IMR-90 (cell line): ENCODE measurements at regions not wholly inside any gene's neighbourhood (a gene's known extent, or its start where the extent isn't known, plus 50 kb on each side); places are given as distances from the start of the nearest gene placed in this dataset.

Experiments used
- ATAC-seq: fragments of 200-7000 bp; cut with Tn5 transposase; 2 replicates; pipeline ENCODE4 v1.9.1; 2020; ENCODE audit warnings: low read depth, mild to moderate bottlenecking, moderate library complexity
- BruUV-seq: library from RNA; stranded (reverse); fragments of 400-500 nt; replicated peaks from 2 replicates; lab custom pipeline; 2021; lab: Mats Ljungman, UMichigan
- CTCF ChIA-PET: fragments of 300-600 bp; formaldehyde crosslinking; extraction: SDS; loops from one replicate; lab custom pipeline; 2021; ENCODE audit warnings: antibody characterized with exemption; lab: Yijun Ruan, JAX
- POLR2A ChIA-PET: fragments of 300-600 bp; sonication (Branson Sonifier 250); formaldehyde crosslinking; loops from one replicate; lab custom pipeline; 2022; ENCODE audit warnings: antibody characterized with exemption; ENCODE audit not compliant: unreplicated experiment; lab: Charles Lee
- DNase-seq: peaks from one replicate; pipeline ENCODE4 v3.0.0; 2013
- H2AFZ ChIP-seq: replicated peaks from 2 replicates; pipeline ENCODE3; 2013; ENCODE audit warnings: low read length, mild to moderate bottlenecking; ENCODE audit not compliant: poor library complexity
- H2AK5ac ChIP-seq: 2 replicates; pipeline ENCODE4 v1.6.1; 2013; ENCODE audit warnings: low read depth, low read length, inconsistent platforms
- H2AK9ac ChIP-seq: replicated peaks from 2 replicates; pipeline ENCODE3; 2013; ENCODE audit warnings: mild to moderate bottlenecking, low read depth, low read length, moderate library complexity; ENCODE audit not compliant: poor library complexity
- H2BK120ac ChIP-seq: 2 replicates; pipeline ENCODE4 v1.6.1; 2013; ENCODE audit warnings: low read depth, low read length, inconsistent platforms
- H2BK15ac ChIP-seq: 3 replicates; pipeline ENCODE4 v1.6.1; 2013; ENCODE audit warnings: low read depth, low read length, inconsistent platforms
- H2BK20ac ChIP-seq: 2 replicates; pipeline ENCODE4 v1.6.1; 2013; ENCODE audit warnings: low read depth, mild to moderate bottlenecking, inconsistent platforms, low read length, moderate library complexity
- H2BK5ac ChIP-seq: 2 replicates; pipeline ENCODE4 v1.6.1; 2013; ENCODE audit warnings: mild to moderate bottlenecking, low read depth, low read length, inconsistent platforms; ENCODE audit not compliant: poor library complexity, severe bottlenecking
- H3K14ac ChIP-seq: replicated peaks from 2 replicates; pipeline ENCODE4 v1.6.1; 2013; ENCODE audit warnings: low read depth, low read length, inconsistent platforms
- H3K18ac ChIP-seq: 2 replicates; pipeline ENCODE4 v1.6.1; 2013; ENCODE audit warnings: low read depth, low read length, control low read depth
- H3K23ac ChIP-seq: 2 replicates; pipeline ENCODE4 v1.6.1; 2013; ENCODE audit warnings: low read depth, low read length, inconsistent platforms
- H3K27ac ChIP-seq: 2 replicates; pipeline ENCODE4 v1.5.1; 2013; ENCODE audit warnings: mild to moderate bottlenecking, control low read depth, low read length; ENCODE audit not compliant: insufficient read depth
- H3K27me3 ChIP-seq: 2 replicates; pipeline ENCODE4 v1.6.1; 2013; ENCODE audit warnings: low read length; ENCODE audit not compliant: control insufficient read depth, insufficient read depth
- H3K36me3 ChIP-seq: 2 replicates; pipeline ENCODE4 v1.6.1; 2013; ENCODE audit warnings: low read length, mixed read lengths; ENCODE audit not compliant: control insufficient read depth, insufficient read depth
- H3K4ac ChIP-seq: 2 replicates; pipeline ENCODE4 v1.6.1; 2013; ENCODE audit warnings: low read depth, low read length, inconsistent platforms
- H3K4me1 ChIP-seq: 2 replicates; pipeline ENCODE4 v1.6.1; 2013; ENCODE audit warnings: low read length, mixed read lengths; ENCODE audit not compliant: control insufficient read depth, insufficient read depth
- H3K4me2 ChIP-seq: 2 replicates; pipeline ENCODE4 v1.6.1; 2013; ENCODE audit warnings: low read depth, mild to moderate bottlenecking, control low read depth, low read length, moderate library complexity
- H3K4me3 ChIP-seq: 2 replicates; pipeline ENCODE4 v1.5.1; 2013; ENCODE audit warnings: low read depth, mild to moderate bottlenecking, control low read depth, low read length, moderate library complexity; ENCODE audit not compliant: insufficient read depth
- H3K56ac ChIP-seq: 2 replicates; pipeline ENCODE4 v1.6.1; 2013; ENCODE audit warnings: low read length, inconsistent platforms; ENCODE audit not compliant: insufficient read depth; ENCODE audit errors: extremely low read depth
- H3K79me1 ChIP-seq, 2 experiments: 2 replicates each; pipeline ENCODE4 v1.6.1; 2013; ENCODE audit warnings: low read length in 2 of 2, inconsistent platforms in 1 of 2, low read depth in 1 of 2
- H3K9ac ChIP-seq: 2 replicates; pipeline ENCODE4 v1.6.1; 2013; ENCODE audit warnings: low read depth, low read length, control low read depth
- H3K9me1 ChIP-seq: 2 replicates; pipeline ENCODE4 v1.6.1; 2013; ENCODE audit warnings: low read length, inconsistent platforms; ENCODE audit not compliant: insufficient read depth
- H3K9me3 ChIP-seq: 2 replicates; pipeline ENCODE4 v1.6.1; 2013; ENCODE audit warnings: low read length; ENCODE audit not compliant: control insufficient read depth, insufficient read depth
- H4K20me1 ChIP-seq: 2 replicates; pipeline ENCODE4 v1.6.1; 2013; ENCODE audit warnings: low read length, inconsistent platforms; ENCODE audit not compliant: insufficient read depth
- H4K5ac ChIP-seq: 2 replicates; pipeline ENCODE4 v1.6.1; 2013; ENCODE audit warnings: mild to moderate bottlenecking, low read depth, low read length, control low read depth
- H4K8ac ChIP-seq, 2 experiments: 2 replicates each; pipeline ENCODE4 v1.6.1; 2013; ENCODE audit warnings: low read depth in 2 of 2, low read length in 2 of 2, control low read depth in 1 of 2, inconsistent platforms in 1 of 2
- H4K91ac ChIP-seq: 2 replicates; pipeline ENCODE4 v1.6.1; 2013; ENCODE audit warnings: low read depth, low read length, inconsistent platforms; ENCODE audit not compliant: insufficient read depth
- CHD1 ChIP-seq: IDR thresholded peaks from 2 replicates; pipeline ENCODE4 v1.6.1; 2012; ENCODE audit warnings: low read depth, low read length, improper control_type of control experiment
- ELK1 ChIP-seq: fragments of 150-350 bp; IDR thresholded peaks from 2 replicates; pipeline ENCODE4 v1.6.1; 2016; ENCODE audit warnings: low read depth, mild to moderate bottlenecking, low read length, moderate library complexity, borderline replicate concordance
- FOS ChIP-seq: fragments of 150-350 bp; IDR thresholded peaks from 2 replicates; pipeline ENCODE4 v1.6.1; 2016; ENCODE audit warnings: low read depth, low read length
- MAFK ChIP-seq: IDR thresholded peaks from 2 replicates; pipeline ENCODE4 v1.6.1; 2012; ENCODE audit warnings: low read depth, low read length, improper control_type of control experiment
- MAZ ChIP-seq: IDR thresholded peaks from 2 replicates; pipeline ENCODE4 v1.6.1; 2012; ENCODE audit warnings: low read depth, mild to moderate bottlenecking, low read length, improper control_type of control experiment, moderate library complexity, borderline replicate concordance
- MXI1 ChIP-seq: IDR thresholded peaks from 2 replicates; pipeline ENCODE4 v1.6.1; 2012; ENCODE audit warnings: low read depth, mild to moderate bottlenecking, low read length, moderate library complexity, borderline replicate concordance
- NFE2L2 ChIP-seq: fragments of 150-350 bp; IDR thresholded peaks from 2 replicates; pipeline ENCODE4 v1.6.1; 2016; ENCODE audit warnings: low read depth, mild to moderate bottlenecking, low read length
- POLR2A ChIP-seq: IDR thresholded peaks from 2 replicates; pipeline ENCODE4 v1.6.1; 2012; ENCODE audit warnings: mild to moderate bottlenecking, low read depth, low read length
- RCOR1 ChIP-seq: IDR thresholded peaks from 2 replicates; pipeline ENCODE4 v1.6.1; 2012; ENCODE audit warnings: mild to moderate bottlenecking, low read length, improper control_type of control experiment; ENCODE audit not compliant: insufficient replicate concordance
- USF2 ChIP-seq: fragments of 150-350 bp; IDR thresholded peaks from 2 replicates; pipeline ENCODE4 v1.6.1; 2017; ENCODE audit warnings: mild to moderate bottlenecking, antibody characterized with exemption, low read length, low read depth
- WGBS, 2 experiments: methylation state at CpG; one replicate each; pipeline versions ENCODE4 v1.1.5 to v1.1.7; 2013; ENCODE audit warnings: missing lambda C conversion rate in 2 of 2; ENCODE audit not compliant: insufficient read length in 1 of 2; ENCODE audit errors: extremely low coverage in 2 of 2; 5-methylcytosine and 5-hydroxymethylcytosine counted together
- dilution Hi-C: fragments of 300-500 bp; cut with HindIII; formaldehyde crosslinking; loops from one replicate; pipeline ENCODE4 v1.14.3; 2018; ENCODE audit warnings: low sequenced_read_pairs; ENCODE audit not compliant: unreplicated experiment
- in situ Hi-C: fragments of 300-500 bp; cut with MboI; formaldehyde crosslinking; loops from 3 replicates; pipeline ENCODE4 v1.14.3; 2019; ENCODE audit warnings: low sequenced_read_pairs, inconsistent platforms, mixed read lengths
- intact Hi-C: fragments of 100-400 bp; cut with micrococcal nuclease; formaldehyde crosslinking; loops from 2 replicates; pipeline ENCODE4 v1.10.0; 2022

- Histone ChIP-seq H3K9me3 (no peaks in the 10 kb centered on the region), H3K23ac (no peak overlapping the region), H3K27ac (no peak overlapping the region), H3K9ac (no peak overlapping the region), H2BK120ac (no peak overlapping the region), H3K27me3 (no peaks in the 10 kb centered on the region), H3K14ac (no peak overlapping the region), H2AK9ac (no peak overlapping the region), H3K36me3 (no peaks in the 10 kb centered on the region), H4K20me1 (no peaks in the 10 kb centered on the region), H3K4me2 (no peak overlapping the region), H3K18ac (no peak overlapping the region), H4K91ac (no peak overlapping the region), H2AK5ac (no peak overlapping the region), H3K4ac (no peak overlapping the region), H3K56ac (no peak overlapping the region), H3K4me1 (peaks cover 2% of the 10 kb centered on the region; the same call in 1 of the 2 replicates), H2BK5ac (no peak overlapping the region), H2AFZ (no peak overlapping the region), H3K79me1 (no peaks in the 10 kb centered on the region), H2BK20ac (no peak overlapping the region), H2BK15ac (no peak overlapping the region), H3K9me1 (no peaks in the 10 kb centered on the region), H4K8ac (no peak overlapping the region), H3K4me3 (no peak overlapping the region), H4K5ac (no peak overlapping the region)
- ChIA-PET POLR2A (no interaction called here), CTCF (no interaction called here)
- intact Hi-C loops (no loop called here), in situ Hi-C loops (no loop called here), dilution Hi-C loops (no loop called here)
- TF ChIP-seq USF2 (no peak), NFE2L2 (no peak), CHD1 (no peak), POLR2A (no peak), MAFK (no peak), RCOR1 (no peak), MXI1 (no peak), ELK1 (no peak), FOS (no peak), MAZ (no peak)
- ATAC-seq, result no peak
- BruUV-seq, result no TSS peak
- WGBS, 2 experiments, result 87% methylated on average over 27 of the region's 38 CpGs; no CpG with 5 or more reads in 1 of the 2 experiments
- DNase-seq, result no peak
These were observed 102.7 kb upstream of the MTNR1B start for GRCh38 chr11:92866679-92867282.
